ENCODE measurements at regions not wholly inside any gene's neighbourhood (a gene's known extent, or its start where the extent isn't known, plus 50 kb on each side); places are given as distances from the start of the nearest gene placed in this dataset.

DNA sequence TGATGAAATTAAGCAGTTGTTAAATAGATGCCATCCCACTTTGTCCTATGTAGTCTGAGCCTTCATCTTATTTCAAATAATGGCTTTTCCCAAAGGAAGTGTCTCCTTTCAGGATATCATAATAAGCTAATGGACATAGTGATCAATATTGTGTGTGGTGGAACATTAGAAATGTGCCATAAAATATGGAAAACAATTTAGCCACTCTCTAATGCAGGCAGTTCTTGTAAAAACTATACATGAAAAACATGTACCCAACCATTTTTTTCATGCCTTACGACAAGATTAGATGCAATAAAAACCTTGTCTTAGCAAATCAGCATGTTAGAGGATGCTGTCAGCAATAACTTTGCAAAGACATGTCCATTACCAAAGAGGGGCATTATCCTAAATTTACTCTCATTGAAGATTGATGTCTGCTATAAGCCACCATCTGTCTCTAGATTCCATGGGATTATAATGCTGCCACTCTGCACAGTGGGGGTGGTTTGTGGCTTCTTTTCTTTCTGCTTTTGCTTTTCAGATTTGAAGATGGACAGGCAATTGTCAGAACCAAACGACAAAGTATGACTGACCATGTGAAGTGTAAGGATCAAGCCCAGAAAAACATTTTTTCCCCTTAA is 724.0 kb upstream of the ZNF608 start:
- Mint-ChIP-seq H3K9me3 (no peaks in the 10 kb centered on the region), H3K27me3 (no peaks in the 10 kb centered on the region), H3K27ac (no peak overlapping the region), H3K36me3 (ENCODE audit: low read depth) (no peaks in the 10 kb centered on the region), H3K4me3 (no peak overlapping the region), H3K4me1 (no peaks in the 10 kb centered on the region)
- DNase-seq (no peak), ATAC-seq (ENCODE audit: low read depth) (no peak)
- intact Hi-C loops (cut with micrococcal nuclease), result no loop called here
- ChIA-PET CTCF (no interaction called here), POLR2A (no interaction called here)
- TF ChIP-seq CTCF (IDR thresholded peaks at IDR 0.05), result no peak

- H3K27me3 Mint-ChIP-seq, result no peaks in the 10 kb centered on the region
- no peak for DNase-seq
- no peaks in the 10 kb centered on the region for H3K36me3 Mint-ChIP-seq (ENCODE audit: low read depth)
- no peak for ATAC-seq (ENCODE audit: low read depth)
- no peaks in the 10 kb centered on the region for H3K9me3 Mint-ChIP-seq
- TF ChIP-seq CTCF (IDR thresholded peaks at IDR 0.05), result no peak
- no peaks in the 10 kb centered on the region for H3K4me1 Mint-ChIP-seq
- intact Hi-C loops (cut with micrococcal nuclease), result no loop called here
- H3K4me3 Mint-ChIP-seq, result no peak overlapping the region
- ChIA-PET POLR2A (no interaction called here), CTCF (no interaction called here)
- no peak overlapping the region for H3K27ac Mint-ChIP-seq
Observed at GRCh38 chr5:125476901-125477585, 730.6 kb upstream of the ZNF608 start.

GRCh38 chr5:125477586-125477975 is 731.1 kb upstream of the ZNF608 start:
- intact Hi-C loops (cut with micrococcal nuclease), result no loop called here
- Mint-ChIP-seq H3K36me3 (ENCODE audit: low read depth) (no peaks in the 10 kb centered on the region), H3K9me3 (no peaks in the 10 kb centered on the region), H3K27me3 (no peaks in the 10 kb centered on the region), H3K4me3 (no peak overlapping the region), H3K4me1 (no peaks in the 10 kb centered on the region), H3K27ac (no peak overlapping the region)
- TF ChIP-seq CTCF (IDR thresholded peaks at IDR 0.05), result no peak
- POLR2A ChIA-PET, result no interaction called here
- DNase-seq (no peak), ATAC-seq (ENCODE audit: low read depth) (no peak)
- CTCF ChIA-PET, result no interaction called here

- Mint-ChIP-seq H3K27me3 (no peaks in the 10 kb centered on the region), H3K9me3 (no peaks in the 10 kb centered on the region), H3K4me3 (no peak overlapping the region), H3K36me3 (ENCODE audit: low read depth) (no peaks in the 10 kb centered on the region), H3K4me1 (no peaks in the 10 kb centered on the region), H3K27ac (no peak overlapping the region)
- intact Hi-C loops (cut with micrococcal nuclease), result no loop called here
- ChIA-PET CTCF (no interaction called here), POLR2A (no interaction called here)
- ATAC-seq (ENCODE audit: low read depth) (no peak), DNase-seq (no peak)
- TF ChIP-seq CTCF (IDR thresholded peaks at IDR 0.05), result no peak
Observed at GRCh38 chr5:125478599-125478998, 732.2 kb upstream of the ZNF608 start.

GRCh38 chr5:125480911-125481310 is 734.5 kb upstream of the ZNF608 start:
- Mint-ChIP-seq H3K9me3 (no peaks in the 10 kb centered on the region), H3K27me3 (peaks cover 7% of the 10 kb centered on the region), H3K4me3 (no peak overlapping the region), H3K4me1 (peaks cover 12% of the 10 kb centered on the region), H3K27ac (no peak overlapping the region), H3K36me3 (ENCODE audit: low read depth) (no peaks in the 10 kb centered on the region)
- POLR2A ChIA-PET, result no interaction called here
- CTCF ChIA-PET, result no interaction called here
- TF ChIP-seq CTCF (IDR thresholded peaks at IDR 0.05), result no peak
- intact Hi-C loops (cut with micrococcal nuclease), result no loop called here
- DNase-seq, result no peak
- ATAC-seq (ENCODE audit: low read depth), result no peak
